H9 (cell line): ENCODE measurements at regions not wholly inside any gene's neighbourhood (a gene's known extent, or its start where the extent isn't known, plus 50 kb on each side); places are given as distances from the start of the nearest gene placed in this dataset.

Experiments used
- DNase-seq: peaks from one replicate; pipeline ENCODE4 v3.0.0-alpha.2; 2017
- H2AFZ ChIP-seq: one replicate; pipeline ENCODE4 v1.6.1; 2013; ENCODE audit warnings: mild to moderate bottlenecking, low read length, control low read depth, moderate library complexity
- H2AK5ac ChIP-seq: 2 replicates; pipeline ENCODE4 v1.6.1; 2013; ENCODE audit warnings: low read length, control low read depth, mixed read lengths; ENCODE audit not compliant: insufficient read length
- H2BK120ac ChIP-seq: one replicate; pipeline ENCODE4 v1.6.1; 2013; ENCODE audit warnings: low read depth, mild to moderate bottlenecking, low read length, control low read depth, inconsistent platforms; ENCODE audit not compliant: poor library complexity, severe bottlenecking
- H2BK12ac ChIP-seq: 2 replicates; pipeline ENCODE4 v1.6.1; 2013; ENCODE audit warnings: low read length, control low read depth, mixed read lengths, low read depth; ENCODE audit not compliant: insufficient read length
- H2BK15ac ChIP-seq: 2 replicates; pipeline ENCODE4 v1.6.1; 2013; ENCODE audit warnings: low read depth, low read length, control low read depth
- H2BK20ac ChIP-seq: one replicate; pipeline ENCODE4 v1.6.1; 2013; ENCODE audit warnings: low read depth, mild to moderate bottlenecking, low read length, control low read depth, inconsistent platforms; ENCODE audit not compliant: poor library complexity, severe bottlenecking
- H2BK5ac ChIP-seq: 2 replicates; pipeline ENCODE4 v1.6.1; 2013; ENCODE audit warnings: low read length, control low read depth, mixed read lengths; ENCODE audit not compliant: insufficient read length
- H3K14ac ChIP-seq: 2 replicates; pipeline ENCODE4 v1.6.1; 2013; ENCODE audit warnings: low read length, control low read depth; ENCODE audit not compliant: insufficient read depth
- H3K18ac ChIP-seq: 2 replicates; pipeline ENCODE4 v1.6.1; 2013; ENCODE audit warnings: low read depth, mild to moderate bottlenecking, mixed read lengths, low read length, control low read depth; ENCODE audit not compliant: insufficient read length
- H3K23ac ChIP-seq: 2 replicates; pipeline ENCODE4 v1.6.1; 2013; ENCODE audit warnings: low read length, control low read depth, mixed read lengths, low read depth; ENCODE audit not compliant: insufficient read length
- H3K23me2 ChIP-seq: 2 replicates; pipeline ENCODE4 v1.6.1; 2013; ENCODE audit warnings: low read depth, mild to moderate bottlenecking, mixed read lengths, low read length, control low read depth; ENCODE audit not compliant: insufficient read length, poor library complexity, severe bottlenecking
- H3K27ac ChIP-seq: 2 replicates; pipeline ENCODE4 v1.5.1; 2013; ENCODE audit warnings: low read length, control low read depth, mixed read lengths, low read depth; ENCODE audit not compliant: insufficient read length
- H3K27me3 ChIP-seq: 2 replicates; pipeline ENCODE4 v1.6.1; 2013; ENCODE audit warnings: low read length, control low read depth, inconsistent platforms; ENCODE audit not compliant: insufficient read depth
- H3K4ac ChIP-seq: 2 replicates; pipeline ENCODE4 v1.6.1; 2013; ENCODE audit warnings: low read depth, mild to moderate bottlenecking, control low read depth, inconsistent platforms, low read length, moderate library complexity
- H3K4me1 ChIP-seq: 2 replicates; pipeline ENCODE4 v1.6.1; 2013; ENCODE audit warnings: low read length, control low read depth, inconsistent platforms; ENCODE audit not compliant: insufficient read depth
- H3K4me2 ChIP-seq: 2 replicates; pipeline ENCODE4 v1.6.1; 2013; ENCODE audit warnings: low read length, control low read depth, mixed read lengths; ENCODE audit not compliant: insufficient read length, insufficient read depth
- H3K56ac ChIP-seq: 2 replicates; pipeline ENCODE4 v1.6.1; 2013; ENCODE audit warnings: low read depth, mild to moderate bottlenecking, mixed read lengths, low read length, control low read depth; ENCODE audit not compliant: insufficient read length
- H3K79me1 ChIP-seq: 2 replicates; pipeline ENCODE4 v1.6.1; 2013; ENCODE audit warnings: low read depth, mild to moderate bottlenecking, moderate library complexity, low read length, control low read depth, inconsistent platforms; ENCODE audit not compliant: insufficient read depth, poor library complexity, severe bottlenecking
- H3K79me2 ChIP-seq: 2 replicates; pipeline ENCODE4 v1.6.1; 2013; ENCODE audit warnings: low read length, control low read depth, inconsistent platforms; ENCODE audit not compliant: insufficient read depth
- H3K9ac ChIP-seq: 2 replicates; pipeline ENCODE4 v1.6.1; 2013; ENCODE audit warnings: low read length, control low read depth, mixed read lengths; ENCODE audit not compliant: insufficient read length; ENCODE audit errors: extremely low read depth
- H3K9me3 ChIP-seq: one replicate; pipeline ENCODE4 v1.6.1; 2013; ENCODE audit warnings: low read depth, low read length, inconsistent platforms; ENCODE audit not compliant: control insufficient read depth
- H3T11ph ChIP-seq: one replicate; pipeline ENCODE4 v1.6.1; 2013; ENCODE audit warnings: mild to moderate bottlenecking, low read length, control low read depth, inconsistent platforms
- H4K20me1 ChIP-seq: one replicate; pipeline ENCODE4 v1.6.1; 2013; ENCODE audit not compliant: control insufficient read depth, insufficient read length, insufficient read depth
- H4K5ac ChIP-seq: 2 replicates; pipeline ENCODE4 v1.6.1; 2013; ENCODE audit warnings: low read depth, mild to moderate bottlenecking, mixed read lengths, low read length, control low read depth; ENCODE audit not compliant: insufficient read length
- H4K8ac ChIP-seq: replicated peaks from 2 replicates; pipeline ENCODE4 v1.6.1; 2013; ENCODE audit warnings: low read length, control low read depth, mixed read lengths, low read depth; ENCODE audit not compliant: insufficient read length
- H4K91ac ChIP-seq: 2 replicates; pipeline ENCODE4 v1.6.1; 2013; ENCODE audit warnings: low read depth, mild to moderate bottlenecking, moderate library complexity, mixed read lengths, low read length, control low read depth; ENCODE audit not compliant: insufficient read length
- H3K27ac Mint-ChIP-seq, 3 experiments: 2 replicates in 2 of 3; 3 replicates in 1 of 3; pipeline ENCODE4 v1.8.0; 2020 to 2021; ENCODE audit warnings: mixed read lengths in 3 of 3, mild to moderate bottlenecking in 1 of 3, moderate library complexity in 1 of 3
- H3K27me3 Mint-ChIP-seq: 2 replicates; pipeline ENCODE4 v1.8.0; 2021; ENCODE audit warnings: low read depth, mild to moderate bottlenecking, moderate library complexity, mixed read lengths
- H3K36me3 Mint-ChIP-seq, 3 experiments: 2 replicates in 2 of 3; 3 replicates in 1 of 3; pipeline ENCODE4 v1.8.0; 2020 to 2021; ENCODE audit warnings: low read depth in 3 of 3, mixed read lengths in 3 of 3; ENCODE audit not compliant: insufficient read depth in 1 of 3
- H3K4me1 Mint-ChIP-seq, 2 experiments: 2 replicates each; pipeline ENCODE4 v1.8.0; 2020; ENCODE audit warnings: mixed read lengths in 2 of 2
- H3K4me3 Mint-ChIP-seq, 2 experiments: 2 replicates in 1 of 2; 3 replicates in 1 of 2; pipeline ENCODE4 v1.8.0; 2020 to 2021; ENCODE audit warnings: mild to moderate bottlenecking in 2 of 2, mixed read lengths in 2 of 2, moderate library complexity in 1 of 2
- H3K9me3 Mint-ChIP-seq, 2 experiments: 2 replicates in 1 of 2; 3 replicates in 1 of 2; pipeline ENCODE4 v1.8.0; 2020; ENCODE audit warnings: mild to moderate bottlenecking in 2 of 2, mixed read lengths in 2 of 2, moderate library complexity in 1 of 2
- WGBS: extraction: QIAGEN DNeasy Blood & Tissue Kit; methylation state at CpG from one replicate; pipeline ENCODE4 v1.1.7; 2013; ENCODE audit warnings: missing lambda C conversion rate, low lambda C conversion rate, mixed read lengths; ENCODE audit not compliant: insufficient read length; ENCODE audit errors: extremely low coverage; 5-methylcytosine and 5-hydroxymethylcytosine counted together
- TF ChIP-seq, protein P1 (sequence below): fragments of 200-600 bp; sonication (generic); conservative IDR thresholded peaks from 3 replicates; pipeline ENCODE4 v1.8.0; 2021; ENCODE audit warnings: antibody characterized with exemption, mild to moderate bottlenecking

DNA sequence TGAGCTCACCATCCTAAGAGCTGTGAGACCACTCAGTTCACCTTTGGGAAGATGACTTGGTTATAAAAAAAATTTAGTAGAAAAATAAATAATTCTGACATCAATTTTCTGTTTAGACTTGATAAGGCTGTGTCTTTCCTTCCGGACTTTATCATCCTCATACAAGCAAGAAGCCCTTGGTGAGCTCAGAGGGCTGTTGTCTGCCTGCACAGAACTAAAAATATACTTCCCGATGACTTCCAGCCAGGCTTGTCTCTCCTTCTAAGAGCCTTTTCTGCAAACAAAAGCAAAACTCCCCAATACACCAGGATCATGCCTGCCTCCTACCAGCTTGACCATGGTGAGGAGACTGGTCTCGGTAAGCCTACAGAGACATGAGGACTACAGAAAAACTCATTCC, 58.3 kb upstream of the PHOX2B start:
- peaks cover 4 to 8% of the 10 kb centered on the region in 2 experiments for H3K4me1 Mint-ChIP-seq
- H3K9me3 ChIP-seq = no peaks in the 10 kb centered on the region
- H3K9ac ChIP-seq = no peak overlapping the region
- H3K23ac ChIP-seq = no peak overlapping the region
- no peak overlapping the region for H4K91ac ChIP-seq
- no peak overlapping the region for H4K8ac ChIP-seq
- TF ChIP-seq, protein P1, sequence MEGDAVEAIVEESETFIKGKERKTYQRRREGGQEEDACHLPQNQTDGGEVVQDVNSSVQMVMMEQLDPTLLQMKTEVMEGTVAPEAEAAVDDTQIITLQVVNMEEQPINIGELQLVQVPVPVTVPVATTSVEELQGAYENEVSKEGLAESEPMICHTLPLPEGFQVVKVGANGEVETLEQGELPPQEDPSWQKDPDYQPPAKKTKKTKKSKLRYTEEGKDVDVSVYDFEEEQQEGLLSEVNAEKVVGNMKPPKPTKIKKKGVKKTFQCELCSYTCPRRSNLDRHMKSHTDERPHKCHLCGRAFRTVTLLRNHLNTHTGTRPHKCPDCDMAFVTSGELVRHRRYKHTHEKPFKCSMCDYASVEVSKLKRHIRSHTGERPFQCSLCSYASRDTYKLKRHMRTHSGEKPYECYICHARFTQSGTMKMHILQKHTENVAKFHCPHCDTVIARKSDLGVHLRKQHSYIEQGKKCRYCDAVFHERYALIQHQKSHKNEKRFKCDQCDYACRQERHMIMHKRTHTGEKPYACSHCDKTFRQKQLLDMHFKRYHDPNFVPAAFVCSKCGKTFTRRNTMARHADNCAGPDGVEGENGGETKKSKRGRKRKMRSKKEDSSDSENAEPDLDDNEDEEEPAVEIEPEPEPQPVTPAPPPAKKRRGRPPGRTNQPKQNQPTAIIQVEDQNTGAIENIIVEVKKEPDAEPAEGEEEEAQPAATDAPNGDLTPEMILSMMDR = no peak
- H2BK12ac ChIP-seq = no peak overlapping the region
- no peak overlapping the region for H3K14ac ChIP-seq
- H3T11ph ChIP-seq = no peak overlapping the region
- H3K9me3 Mint-ChIP-seq = no peaks in the 10 kb centered on the region; a peak in 1 of 5 replicates
- no peaks in the 10 kb centered on the region for H3K79me2 ChIP-seq
- peaks cover 8% of the 10 kb centered on the region for H3K27me3 Mint-ChIP-seq
- H3K36me3 Mint-ChIP-seq = no peaks in the 10 kb centered on the region
- no peak overlapping the region for H3K4me3 Mint-ChIP-seq
- no CpG with 5 or more reads among the region's 3 CpGs for whole genome bisulfite sequencing
- no peak overlapping the region for H3K18ac ChIP-seq
- no peak overlapping the region for H2AK5ac ChIP-seq
- H3K27ac Mint-ChIP-seq = no peak overlapping the region
- no peak overlapping the region for H4K5ac ChIP-seq
- no peak for DNase-seq
- H3K4ac ChIP-seq = no peak overlapping the region
- H3K79me1 ChIP-seq = no peaks in the 10 kb centered on the region
- H2BK5ac ChIP-seq = no peak overlapping the region
- H3K4me2 ChIP-seq = no peak overlapping the region
- 0 out of 2 replicates have a peak, but pooled peaks cover 2% of the 10 kb centered on the region for H3K4me1 ChIP-seq
- no peaks in the 10 kb centered on the region for H4K20me1 ChIP-seq
- H3K27me3 ChIP-seq = no peaks in the 10 kb centered on the region
- H2BK120ac ChIP-seq = no peak overlapping the region
- no peaks in the 10 kb centered on the region for H3K23me2 ChIP-seq
- no peak overlapping the region for H2AFZ ChIP-seq
- no peak overlapping the region for H2BK20ac ChIP-seq
- no peak overlapping the region for H3K56ac ChIP-seq
- H2BK15ac ChIP-seq = no peak overlapping the region
- H3K27ac ChIP-seq = no peak overlapping the region
